Panc1 (cell line): ENCODE measurements at regions not wholly inside any gene's neighbourhood (a gene's known extent, or its start where the extent isn't known, plus 50 kb on each side); places are given as distances from the start of the nearest gene placed in this dataset.

Source experiments
- TF ChIP-seq, protein P1 (sequence below): fragments of 450-650 bp; IDR thresholded peaks from 2 replicates; pipeline ENCODE4 v1.5.1; 2017; ENCODE audit warnings: mild to moderate bottlenecking
- TF ChIP-seq, protein P2 (sequence below), 2 experiments: IDR thresholded peaks; 2 replicates each; pipeline ENCODE4 v1.6.1; 2011 to 2012; ENCODE audit warnings: low read depth in 2 of 2, control low read depth in 1 of 2, low read length in 1 of 2, mild to moderate bottlenecking in 1 of 2, moderate library complexity in 1 of 2; ENCODE audit not compliant: insufficient read depth in 1 of 2

DNA sequence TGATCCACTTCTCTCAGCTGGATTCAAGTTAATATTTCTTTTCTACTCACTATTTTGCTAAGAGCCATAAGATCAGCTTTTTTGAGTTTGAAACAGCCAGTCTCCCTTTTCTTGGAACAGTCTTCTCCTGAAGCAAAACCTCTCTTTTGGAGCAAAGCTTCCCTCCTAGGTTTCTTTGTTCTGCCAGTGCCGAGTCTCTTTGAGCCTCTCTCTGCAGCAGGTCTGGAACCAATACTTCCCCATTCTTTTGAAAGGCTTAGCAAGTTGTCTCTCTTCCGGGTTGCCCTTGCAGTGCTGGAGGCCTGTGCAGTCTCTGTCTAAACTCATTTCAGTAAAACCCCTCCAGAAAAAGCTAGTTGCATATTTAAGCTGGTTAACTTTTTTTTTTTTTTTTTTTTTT lies 454.8 kb downstream of the NOVA1 start:
- TF ChIP-seq, protein P1, sequence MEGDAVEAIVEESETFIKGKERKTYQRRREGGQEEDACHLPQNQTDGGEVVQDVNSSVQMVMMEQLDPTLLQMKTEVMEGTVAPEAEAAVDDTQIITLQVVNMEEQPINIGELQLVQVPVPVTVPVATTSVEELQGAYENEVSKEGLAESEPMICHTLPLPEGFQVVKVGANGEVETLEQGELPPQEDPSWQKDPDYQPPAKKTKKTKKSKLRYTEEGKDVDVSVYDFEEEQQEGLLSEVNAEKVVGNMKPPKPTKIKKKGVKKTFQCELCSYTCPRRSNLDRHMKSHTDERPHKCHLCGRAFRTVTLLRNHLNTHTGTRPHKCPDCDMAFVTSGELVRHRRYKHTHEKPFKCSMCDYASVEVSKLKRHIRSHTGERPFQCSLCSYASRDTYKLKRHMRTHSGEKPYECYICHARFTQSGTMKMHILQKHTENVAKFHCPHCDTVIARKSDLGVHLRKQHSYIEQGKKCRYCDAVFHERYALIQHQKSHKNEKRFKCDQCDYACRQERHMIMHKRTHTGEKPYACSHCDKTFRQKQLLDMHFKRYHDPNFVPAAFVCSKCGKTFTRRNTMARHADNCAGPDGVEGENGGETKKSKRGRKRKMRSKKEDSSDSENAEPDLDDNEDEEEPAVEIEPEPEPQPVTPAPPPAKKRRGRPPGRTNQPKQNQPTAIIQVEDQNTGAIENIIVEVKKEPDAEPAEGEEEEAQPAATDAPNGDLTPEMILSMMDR: no peak
- TF ChIP-seq, protein P2, sequence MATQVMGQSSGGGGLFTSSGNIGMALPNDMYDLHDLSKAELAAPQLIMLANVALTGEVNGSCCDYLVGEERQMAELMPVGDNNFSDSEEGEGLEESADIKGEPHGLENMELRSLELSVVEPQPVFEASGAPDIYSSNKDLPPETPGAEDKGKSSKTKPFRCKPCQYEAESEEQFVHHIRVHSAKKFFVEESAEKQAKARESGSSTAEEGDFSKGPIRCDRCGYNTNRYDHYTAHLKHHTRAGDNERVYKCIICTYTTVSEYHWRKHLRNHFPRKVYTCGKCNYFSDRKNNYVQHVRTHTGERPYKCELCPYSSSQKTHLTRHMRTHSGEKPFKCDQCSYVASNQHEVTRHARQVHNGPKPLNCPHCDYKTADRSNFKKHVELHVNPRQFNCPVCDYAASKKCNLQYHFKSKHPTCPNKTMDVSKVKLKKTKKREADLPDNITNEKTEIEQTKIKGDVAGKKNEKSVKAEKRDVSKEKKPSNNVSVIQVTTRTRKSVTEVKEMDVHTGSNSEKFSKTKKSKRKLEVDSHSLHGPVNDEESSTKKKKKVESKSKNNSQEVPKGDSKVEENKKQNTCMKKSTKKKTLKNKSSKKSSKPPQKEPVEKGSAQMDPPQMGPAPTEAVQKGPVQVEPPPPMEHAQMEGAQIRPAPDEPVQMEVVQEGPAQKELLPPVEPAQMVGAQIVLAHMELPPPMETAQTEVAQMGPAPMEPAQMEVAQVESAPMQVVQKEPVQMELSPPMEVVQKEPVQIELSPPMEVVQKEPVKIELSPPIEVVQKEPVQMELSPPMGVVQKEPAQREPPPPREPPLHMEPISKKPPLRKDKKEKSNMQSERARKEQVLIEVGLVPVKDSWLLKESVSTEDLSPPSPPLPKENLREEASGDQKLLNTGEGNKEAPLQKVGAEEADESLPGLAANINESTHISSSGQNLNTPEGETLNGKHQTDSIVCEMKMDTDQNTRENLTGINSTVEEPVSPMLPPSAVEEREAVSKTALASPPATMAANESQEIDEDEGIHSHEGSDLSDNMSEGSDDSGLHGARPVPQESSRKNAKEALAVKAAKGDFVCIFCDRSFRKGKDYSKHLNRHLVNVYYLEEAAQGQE (IDR thresholded peaks at IDR 0.05; ENCODE audit: insufficient read depth in 1 of 2, low read depth in 2 of 2, low read length in 1 of 2): no peak
